Endothelial cell of umbilical vein (primary cell): ENCODE measurements at regions not wholly inside any gene's neighbourhood (a gene's known extent, or its start where the extent isn't known, plus 50 kb on each side); places are given as distances from the start of the nearest gene placed in this dataset.

Experiments
- BruUV-seq: library from RNA; stranded (reverse); fragments of 400-500 nt; replicated peaks from 2 replicates; lab custom pipeline; 2021; lab: Mats Ljungman, UMichigan
- CTCF ChIA-PET: fragments of 300-600, 350-600 bp; sonication (Branson Sonifier 250); formaldehyde crosslinking; loops from one replicate; lab custom pipeline; 2021; ENCODE audit warnings: antibody characterized with exemption, inconsistent platforms; lab: Charles Lee
- POLR2A ChIA-PET: fragments of 300-600, 350-600 bp; sonication (Branson Sonifier 250); formaldehyde crosslinking; loops from one replicate; lab custom pipeline; 2021; ENCODE audit warnings: antibody characterized with exemption, inconsistent platforms; lab: Charles Lee
- DNase-seq: peaks from one replicate; pipeline ENCODE4 v3.0.0-alpha.2; 2011; ENCODE audit warnings: low read depth, low spot score
- FAIRE-seq: peaks from 2 replicates; lab custom pipeline; 2011; peaks lifted over from hg19 to GRCh38; lab: Jason Lieb, UNC
- H2AFZ ChIP-seq: 2 replicates; pipeline ENCODE4 v1.6.0; 2012; ENCODE audit warnings: low read depth, low read length, control low read depth, inconsistent platforms
- H3K27ac ChIP-seq: 2 replicates; pipeline ENCODE4 v1.5.1; 2011; ENCODE audit warnings: low read depth, mild to moderate bottlenecking, control low read depth, low read length, moderate library complexity; ENCODE audit not compliant: insufficient read depth
- H3K27me3 ChIP-seq, 2 experiments: 2 replicates each; pipeline versions ENCODE4 v1.6.0 to v1.6.1; 2011; ENCODE audit warnings: low read length in 2 of 2, mixed read lengths in 1 of 2; ENCODE audit not compliant: control insufficient read depth in 2 of 2, insufficient read depth in 2 of 2
- H3K36me3 ChIP-seq, 2 experiments: 2 replicates in 1 of 2; 3 replicates in 1 of 2; pipeline ENCODE4 v1.5.1; 2011; ENCODE audit warnings: low read length in 2 of 2, mild to moderate bottlenecking in 1 of 2, moderate library complexity in 1 of 2; ENCODE audit not compliant: control insufficient read depth in 2 of 2, insufficient read depth in 2 of 2; ENCODE audit errors: extremely low read depth in 1 of 2
- H3K4me1 ChIP-seq: 3 replicates; pipeline ENCODE4 v1.5.1; 2011; ENCODE audit warnings: mild to moderate bottlenecking, low read length; ENCODE audit not compliant: control insufficient read depth, insufficient read depth; ENCODE audit errors: extremely low read depth
- H3K4me2 ChIP-seq: 2 replicates; pipeline ENCODE4 v1.6.1; 2011; ENCODE audit warnings: low read length, control low read depth, mixed read lengths; ENCODE audit not compliant: insufficient read depth
- H3K4me3 ChIP-seq, 3 experiments: fragments of 200-600 bp in 1 of 3; sonication (generic), shearing (Covaris generic) in 1 of 3; replicated peaks in 1 of 3; 2 replicates each; pipeline ENCODE4 v1.5.1; 2011 to 2016; ENCODE audit warnings: control low read depth in 3 of 3, low read length in 3 of 3, mild to moderate bottlenecking in 2 of 3, inconsistent platforms in 1 of 3, low read depth in 1 of 3, moderate library complexity in 1 of 3; ENCODE audit not compliant: insufficient read depth in 1 of 3
- H3K79me2 ChIP-seq: 2 replicates; pipeline ENCODE4 v1.6.0; 2012; ENCODE audit warnings: low read length, inconsistent platforms; ENCODE audit not compliant: control insufficient read depth, insufficient read depth
- H3K9ac ChIP-seq: replicated peaks from 2 replicates; pipeline ENCODE3; 2011; ENCODE audit warnings: low read length, control low read depth; ENCODE audit not compliant: insufficient read depth; ENCODE audit errors: extremely low read depth
- H3K9me1 ChIP-seq: replicated peaks from 3 replicates; pipeline ENCODE4 v1.6.0; 2011; ENCODE audit warnings: mild to moderate bottlenecking, low read length; ENCODE audit not compliant: control insufficient read depth, insufficient read depth; ENCODE audit errors: extremely low read depth
- H3K9me3 ChIP-seq: replicated peaks from 2 replicates; pipeline ENCODE4 v1.5.1; 2012; ENCODE audit warnings: low read length, inconsistent platforms; ENCODE audit not compliant: control insufficient read depth, insufficient read depth
- H4K20me1 ChIP-seq: replicated peaks from 2 replicates; pipeline ENCODE3; 2011; ENCODE audit warnings: mild to moderate bottlenecking, low read length; ENCODE audit not compliant: control insufficient read depth, insufficient read depth; ENCODE audit errors: extremely low read depth
- EZH2 ChIP-seq: IDR thresholded peaks from 2 replicates; pipeline ENCODE4 v1.6.1; 2012; ENCODE audit warnings: borderline replicate concordance, low read depth, mild to moderate bottlenecking, moderate library complexity, low read length, inconsistent platforms; ENCODE audit not compliant: severe bottlenecking
- JUN ChIP-seq: IDR thresholded peaks from 2 replicates; pipeline ENCODE4 v1.6.1; 2011; ENCODE audit warnings: borderline replicate concordance, low read depth; ENCODE audit not compliant: insufficient read length, insufficient read depth
- POLR2A ChIP-seq: IDR thresholded peaks from 2 replicates; pipeline ENCODE4 v1.6.1; 2012; ENCODE audit warnings: low read depth, mild to moderate bottlenecking, control low read depth, low read length
- POLR2AphosphoS5 ChIP-seq: IDR thresholded peaks from 2 replicates; pipeline ENCODE4 v1.6.1; 2012; ENCODE audit warnings: low read depth, mild to moderate bottlenecking, control low read depth, low read length, moderate library complexity; ENCODE audit not compliant: insufficient read depth
- dilution Hi-C: fragments of 300-500 bp; cut with MboI; formaldehyde crosslinking; loops from one replicate; pipeline ENCODE4 v1.15.0; 2019; ENCODE audit warnings: low sequenced_read_pairs; ENCODE audit not compliant: extremely low pct_ligation_motif_present
- intact Hi-C: fragments of 100-400 bp; cut with micrococcal nuclease; formaldehyde crosslinking; loops from one replicate; pipeline ENCODE4 v1.10.0; 2022
- TF ChIP-seq, protein P1 (sequence below): IDR thresholded peaks from 2 replicates; pipeline ENCODE4 v1.6.1; 2011; ENCODE audit not compliant: insufficient read depth, insufficient read length

DNA sequence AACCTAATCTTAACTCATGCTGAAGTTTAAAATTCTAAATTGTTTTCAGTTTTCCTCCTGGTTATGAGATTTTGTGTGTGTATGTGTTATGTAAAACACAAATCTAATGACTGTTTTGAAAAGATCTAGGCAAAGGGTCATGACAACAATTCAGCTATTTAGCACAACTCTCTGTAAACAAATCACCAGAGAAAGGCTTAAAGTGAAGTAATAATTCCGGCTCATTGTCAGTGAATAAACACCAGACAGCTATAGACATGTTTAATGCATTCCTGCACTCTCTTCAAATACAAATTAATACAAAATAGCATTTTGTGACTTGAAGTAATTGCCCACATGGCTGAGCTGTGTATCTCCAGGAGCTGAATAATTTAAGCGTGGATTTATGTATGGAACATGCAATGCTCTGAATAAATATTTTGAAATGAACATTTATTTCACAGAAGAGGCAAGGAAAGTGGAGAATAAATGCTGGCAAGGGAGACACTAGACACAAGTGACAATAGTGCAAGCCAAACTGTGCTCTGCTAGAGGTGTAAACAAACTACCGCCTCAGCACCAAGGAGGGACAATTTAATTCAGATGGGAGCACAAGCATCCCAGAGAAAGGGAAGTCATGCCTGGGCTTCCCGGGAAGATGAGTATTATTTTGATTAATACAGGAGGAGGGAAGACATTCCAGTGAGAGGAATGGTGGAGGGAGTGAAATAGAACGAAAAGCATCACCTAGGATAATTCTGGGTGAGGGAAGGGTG, 133.6 kb upstream of the XPO1 start:
- no TSS peak for BruUV-seq
- dilution Hi-C loops = no loop called here
- ChIA-PET POLR2A (interaction anchor here (0.6 kb wide), 1 partner anchor 123 kb away, joined by 6 read pairs; no protein-coding TSS in a partner anchor), CTCF (interaction anchor here (2.4 kb wide), 1 partner anchor 13 kb away, joined by 16 read pairs; no protein-coding TSS in a partner anchor)
- Histone ChIP-seq H3K79me2 (no peaks in the 10 kb centered on the region), H3K36me3 (no peaks in the 10 kb centered on the region), H3K4me2 (peak overlapping the region; percentile 58), H3K9me3 (peaks cover 6% of the 10 kb centered on the region), H2AFZ (peak overlapping the region; percentile 88), H3K4me3 (no peak overlapping the region), H3K9ac (no peak overlapping the region), H3K27me3 (peaks cover 0 to 2% of the 10 kb centered on the region in 2 experiments), H3K4me1 (peaks cover 7% of the 10 kb centered on the region), H4K20me1 (no peaks in the 10 kb centered on the region), H3K9me1 (no peaks in the 10 kb centered on the region), H3K27ac (no peak overlapping the region)
- FAIRE-seq (no peak), DNase-seq (no peak)
- TF ChIP-seq POLR2A = no peak
- TF ChIP-seq, protein P1, sequence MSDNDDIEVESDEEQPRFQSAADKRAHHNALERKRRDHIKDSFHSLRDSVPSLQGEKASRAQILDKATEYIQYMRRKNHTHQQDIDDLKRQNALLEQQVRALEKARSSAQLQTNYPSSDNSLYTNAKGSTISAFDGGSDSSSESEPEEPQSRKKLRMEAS = no peak
- TF ChIP-seq JUN = no peak
- no peak for TF ChIP-seq POLR2AphosphoS5
- TF ChIP-seq EZH2 = no peak
- intact Hi-C loops = no loop called here
